MM.1S (cell line): ENCODE measurements at regions not wholly inside any gene's neighbourhood (a gene's known extent, or its start where the extent isn't known, plus 50 kb on each side); places are given as distances from the start of the nearest gene placed in this dataset.

Experiments
- CTCF ChIP-seq: fragments of 300-600 bp; sonication (generic); IDR thresholded peaks from 2 replicates; pipeline ENCODE4 v1.5.1; 2016; ENCODE audit warnings: antibody characterized with exemption, low read length, mixed read lengths
- EZH2 ChIP-seq: fragments of 300-600 bp; sonication (generic); optimal IDR thresholded peaks from 2 replicates; pipeline ENCODE3; 2017; ENCODE audit warnings: low read depth, mild to moderate bottlenecking, antibody characterized with exemption, low read length, mixed read lengths
- EZH2phosphoT487 ChIP-seq: fragments of 300-600 bp; sonication (generic); IDR thresholded peaks from 2 replicates; pipeline ENCODE4 v1.6.1; 2018; ENCODE audit warnings: antibody characterized with exemption, low read length

DNA sequence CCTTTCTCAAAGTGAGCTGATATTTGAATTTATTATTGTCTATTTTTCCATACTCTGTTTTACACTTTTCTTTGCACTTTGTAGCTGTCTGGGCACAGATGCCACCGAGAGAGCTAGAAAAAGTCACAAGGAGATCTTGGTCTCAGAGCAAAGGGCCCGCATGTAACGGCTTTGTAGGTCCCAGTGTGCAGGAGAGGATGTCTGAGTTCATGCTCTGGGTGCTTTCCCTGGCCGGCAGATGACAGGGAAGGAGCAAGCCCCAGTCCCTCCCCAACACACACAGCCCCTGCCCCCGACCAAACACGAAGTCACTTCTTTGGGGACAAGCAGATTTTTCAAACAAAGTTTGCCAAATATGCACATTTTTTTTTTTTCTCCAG, 55.8 kb downstream of the SMIM38 start:
- no peak for TF ChIP-seq CTCF
- no peak for TF ChIP-seq EZH2
- no peak for TF ChIP-seq EZH2phosphoT487
